Endothelial cell of umbilical vein (primary cell): ENCODE measurements at regions not wholly inside any gene's neighbourhood (a gene's known extent, or its start where the extent isn't known, plus 50 kb on each side); places are given as distances from the start of the nearest gene placed in this dataset.

Source experiments
- EZH2 ChIP-seq: IDR thresholded peaks from 2 replicates; pipeline ENCODE4 v1.6.1; 2012; ENCODE audit warnings: borderline replicate concordance, low read depth, mild to moderate bottlenecking, moderate library complexity, low read length, inconsistent platforms; ENCODE audit not compliant: severe bottlenecking
- FOS ChIP-seq: IDR thresholded peaks from 2 replicates; pipeline ENCODE4 v1.6.1; 2011; ENCODE audit warnings: mild to moderate bottlenecking, low read length, moderate library complexity, borderline replicate concordance; ENCODE audit not compliant: insufficient read depth
- MYC ChIP-seq: IDR thresholded peaks from one replicate; pipeline ENCODE4 v1.6.1; 2011; ENCODE audit warnings: mild to moderate bottlenecking, low read depth, low read length
- POLR2A ChIP-seq: IDR thresholded peaks from 2 replicates; pipeline ENCODE4 v1.6.1; 2012; ENCODE audit warnings: low read depth, mild to moderate bottlenecking, control low read depth, low read length
- POLR2AphosphoS5 ChIP-seq: IDR thresholded peaks from 2 replicates; pipeline ENCODE4 v1.6.1; 2012; ENCODE audit warnings: low read depth, mild to moderate bottlenecking, control low read depth, low read length, moderate library complexity; ENCODE audit not compliant: insufficient read depth
- TF ChIP-seq, protein P1 (sequence below), 2 donors: IDR thresholded peaks; 1 replicate in 1 of 2; 2 replicates in 1 of 2; pipeline ENCODE4 v1.5.1; 2011; ENCODE audit warnings: low read length in 2 of 2, mild to moderate bottlenecking in 2 of 2, moderate library complexity in 2 of 2, control low read depth in 1 of 2, inconsistent platforms in 1 of 2, low read depth in 1 of 2; ENCODE audit not compliant: insufficient read depth in 1 of 2; ENCODE audit errors: extremely low read depth in 1 of 2
- TF ChIP-seq, protein P2 (sequence below): IDR thresholded peaks from 2 replicates; pipeline ENCODE4 v1.6.1; 2011; ENCODE audit not compliant: insufficient read depth, insufficient read length

DNA sequence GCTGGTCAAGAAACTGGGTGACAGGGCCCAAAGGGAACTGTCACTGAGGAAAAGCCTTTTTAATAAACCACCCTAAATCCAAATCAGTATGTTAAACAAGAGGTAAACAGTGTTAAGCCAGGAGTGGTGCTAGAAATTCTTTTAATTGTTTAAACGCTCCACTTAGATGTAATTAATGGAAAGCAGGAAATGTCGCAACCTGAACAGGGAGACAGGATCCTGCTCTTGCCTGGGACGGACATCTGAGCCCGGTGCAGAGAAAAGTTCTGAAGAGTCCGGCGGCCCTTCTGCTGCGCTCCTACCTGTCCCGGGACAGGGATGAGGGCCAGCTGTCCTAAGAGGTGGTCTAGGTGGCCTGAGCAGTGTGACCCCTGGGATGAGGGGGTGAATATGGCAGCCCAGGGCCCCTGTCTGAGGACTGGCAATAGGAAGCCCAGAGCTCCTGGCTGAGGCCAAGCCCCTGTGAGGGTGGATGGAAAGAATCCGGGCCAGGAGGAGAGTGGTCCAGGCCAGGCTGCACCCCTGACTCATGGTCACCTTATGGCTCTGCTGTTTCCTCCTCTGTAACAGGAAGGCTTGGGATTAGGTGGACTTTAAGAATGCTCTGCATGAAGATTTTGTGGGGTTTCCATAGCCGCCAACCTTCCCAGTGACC, 112.8 kb upstream of the GJB6 start:
- TF ChIP-seq, protein P1, sequence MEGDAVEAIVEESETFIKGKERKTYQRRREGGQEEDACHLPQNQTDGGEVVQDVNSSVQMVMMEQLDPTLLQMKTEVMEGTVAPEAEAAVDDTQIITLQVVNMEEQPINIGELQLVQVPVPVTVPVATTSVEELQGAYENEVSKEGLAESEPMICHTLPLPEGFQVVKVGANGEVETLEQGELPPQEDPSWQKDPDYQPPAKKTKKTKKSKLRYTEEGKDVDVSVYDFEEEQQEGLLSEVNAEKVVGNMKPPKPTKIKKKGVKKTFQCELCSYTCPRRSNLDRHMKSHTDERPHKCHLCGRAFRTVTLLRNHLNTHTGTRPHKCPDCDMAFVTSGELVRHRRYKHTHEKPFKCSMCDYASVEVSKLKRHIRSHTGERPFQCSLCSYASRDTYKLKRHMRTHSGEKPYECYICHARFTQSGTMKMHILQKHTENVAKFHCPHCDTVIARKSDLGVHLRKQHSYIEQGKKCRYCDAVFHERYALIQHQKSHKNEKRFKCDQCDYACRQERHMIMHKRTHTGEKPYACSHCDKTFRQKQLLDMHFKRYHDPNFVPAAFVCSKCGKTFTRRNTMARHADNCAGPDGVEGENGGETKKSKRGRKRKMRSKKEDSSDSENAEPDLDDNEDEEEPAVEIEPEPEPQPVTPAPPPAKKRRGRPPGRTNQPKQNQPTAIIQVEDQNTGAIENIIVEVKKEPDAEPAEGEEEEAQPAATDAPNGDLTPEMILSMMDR (IDR thresholded peaks at IDR 0.05; ENCODE audit: extremely low read depth in 1 of 2, insufficient read depth in 1 of 2, low read depth in 1 of 2, low read length in 2 of 2) = no peak
- no peak for TF ChIP-seq EZH2
- TF ChIP-seq POLR2A = no peak
- TF ChIP-seq MYC = no peak
- TF ChIP-seq, protein P2, sequence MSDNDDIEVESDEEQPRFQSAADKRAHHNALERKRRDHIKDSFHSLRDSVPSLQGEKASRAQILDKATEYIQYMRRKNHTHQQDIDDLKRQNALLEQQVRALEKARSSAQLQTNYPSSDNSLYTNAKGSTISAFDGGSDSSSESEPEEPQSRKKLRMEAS = no peak
- TF ChIP-seq FOS = no peak
- no peak for TF ChIP-seq POLR2AphosphoS5
